ENCODE measurements at regions not wholly inside any gene's neighbourhood (a gene's known extent, or its start where the extent isn't known, plus 50 kb on each side); places are given as distances from the start of the nearest gene placed in this dataset.

DNA sequence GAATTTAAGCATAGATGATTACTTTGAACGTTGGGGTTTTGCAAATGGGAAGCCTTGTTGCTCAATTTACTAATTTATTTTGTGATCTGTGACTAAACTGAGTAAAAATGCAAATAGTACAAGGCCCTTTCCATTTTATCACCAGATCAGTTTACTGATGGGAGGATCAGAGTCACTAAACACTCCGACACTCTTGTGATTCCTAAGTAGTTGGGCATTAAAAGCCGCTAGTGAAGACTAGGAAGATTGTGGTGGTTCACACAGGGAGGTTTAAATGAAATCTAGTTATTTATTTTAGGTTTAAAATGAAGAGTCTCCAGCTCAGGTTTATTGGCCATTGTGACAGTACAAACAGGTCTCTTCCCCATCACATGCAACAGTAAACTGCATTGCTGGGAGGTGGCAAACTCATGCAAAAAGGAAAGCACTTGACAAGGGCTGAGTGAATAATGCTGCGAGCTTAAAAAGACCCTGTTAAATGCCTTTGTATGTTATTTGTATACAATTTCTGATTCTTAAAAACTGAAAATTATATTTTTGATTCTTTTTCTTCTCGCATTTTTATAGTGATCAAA lies 394.8 kb upstream of the FANCL start:
- H3K4me3 ChIP-seq (ENCODE audit: low read depth, low read length) = no peak overlapping the region
- TF ChIP-seq, protein P1, sequence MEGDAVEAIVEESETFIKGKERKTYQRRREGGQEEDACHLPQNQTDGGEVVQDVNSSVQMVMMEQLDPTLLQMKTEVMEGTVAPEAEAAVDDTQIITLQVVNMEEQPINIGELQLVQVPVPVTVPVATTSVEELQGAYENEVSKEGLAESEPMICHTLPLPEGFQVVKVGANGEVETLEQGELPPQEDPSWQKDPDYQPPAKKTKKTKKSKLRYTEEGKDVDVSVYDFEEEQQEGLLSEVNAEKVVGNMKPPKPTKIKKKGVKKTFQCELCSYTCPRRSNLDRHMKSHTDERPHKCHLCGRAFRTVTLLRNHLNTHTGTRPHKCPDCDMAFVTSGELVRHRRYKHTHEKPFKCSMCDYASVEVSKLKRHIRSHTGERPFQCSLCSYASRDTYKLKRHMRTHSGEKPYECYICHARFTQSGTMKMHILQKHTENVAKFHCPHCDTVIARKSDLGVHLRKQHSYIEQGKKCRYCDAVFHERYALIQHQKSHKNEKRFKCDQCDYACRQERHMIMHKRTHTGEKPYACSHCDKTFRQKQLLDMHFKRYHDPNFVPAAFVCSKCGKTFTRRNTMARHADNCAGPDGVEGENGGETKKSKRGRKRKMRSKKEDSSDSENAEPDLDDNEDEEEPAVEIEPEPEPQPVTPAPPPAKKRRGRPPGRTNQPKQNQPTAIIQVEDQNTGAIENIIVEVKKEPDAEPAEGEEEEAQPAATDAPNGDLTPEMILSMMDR (IDR thresholded peaks at IDR 0.05; ENCODE audit: control insufficient read depth, extremely low read depth, insufficient read depth) = no peak
- DNase-seq (ENCODE audit: low read depth) = no peak

GRCh38 chr2:58634653-58635370 lies 393.7 kb upstream of the FANCL start:
- TF ChIP-seq, protein P1 (IDR thresholded peaks at IDR 0.05; ENCODE audit: control insufficient read depth, extremely low read depth, insufficient read depth) = no peak
- DNase-seq (ENCODE audit: low read depth) = no peak
- H3K4me3 ChIP-seq (ENCODE audit: low read depth, low read length) = no peak overlapping the region

- TF ChIP-seq, protein P1 (IDR thresholded peaks at IDR 0.05; ENCODE audit: control insufficient read depth, extremely low read depth, insufficient read depth) = no peak
- DNase-seq (ENCODE audit: low read depth) = no peak
- H3K4me3 ChIP-seq (ENCODE audit: low read depth, low read length) = no peak overlapping the region
These were observed 392.7 kb upstream of the FANCL start for GRCh38 chr2:58633613-58634365.

DNA sequence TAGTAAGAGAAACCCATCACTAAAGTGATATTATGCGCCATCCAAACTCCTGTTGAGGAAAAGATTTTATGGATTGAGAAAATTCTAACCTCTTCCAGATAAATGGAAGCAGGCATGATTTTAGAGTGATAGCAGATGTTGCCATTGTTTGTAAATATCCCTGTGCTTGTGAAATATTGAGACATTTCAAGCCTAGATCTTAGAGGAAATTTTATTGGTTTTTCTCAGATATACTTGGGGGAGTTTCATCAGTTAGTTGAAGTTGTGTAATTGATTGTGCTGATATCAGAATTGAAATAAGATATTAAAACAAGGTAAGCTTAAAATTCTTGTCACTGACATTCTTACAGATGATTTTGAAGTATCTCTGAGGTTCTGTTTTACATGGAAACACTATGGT lies 390.9 kb upstream of the FANCL start:
- DNase-seq (ENCODE audit: low read depth) = no peak
- no peak overlapping the region for H3K4me3 ChIP-seq (ENCODE audit: low read depth, low read length)
- TF ChIP-seq, protein P1 (IDR thresholded peaks at IDR 0.05; ENCODE audit: control insufficient read depth, extremely low read depth, insufficient read depth) = no peak

GRCh38 chr2:58629545-58630119 lies 388.5 kb upstream of the FANCL start:
- no peak for DNase-seq (ENCODE audit: low read depth)
- TF ChIP-seq, protein P1 (IDR thresholded peaks at IDR 0.05; ENCODE audit: control insufficient read depth, extremely low read depth, insufficient read depth) = no peak

DNA sequence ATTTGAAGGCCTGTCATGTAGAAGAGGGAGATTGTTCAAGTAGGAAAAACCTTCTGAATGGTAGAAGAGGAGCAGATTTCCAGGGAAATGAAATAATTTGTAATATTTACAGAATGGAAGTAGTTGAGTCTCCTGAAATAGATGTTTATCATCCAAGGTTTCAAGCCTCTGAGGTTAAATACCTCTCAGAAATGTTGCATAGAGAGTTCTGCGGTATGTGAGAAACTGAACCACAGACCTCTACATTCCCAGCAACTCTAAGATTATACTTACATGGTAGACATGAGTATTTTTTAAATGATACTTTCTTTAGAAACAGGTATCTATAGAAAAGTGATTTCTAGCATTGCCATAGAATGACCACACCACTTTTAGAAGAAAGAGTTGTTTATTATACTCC lies 379.8 kb upstream of the FANCL start:
- H3K4me3 ChIP-seq (ENCODE audit: low read depth, low read length) = no peak overlapping the region
- TF ChIP-seq, protein P1 (IDR thresholded peaks at IDR 0.05; ENCODE audit: control insufficient read depth, extremely low read depth, insufficient read depth) = no peak
- no peak for DNase-seq (ENCODE audit: low read depth)

More at GRCh38 chr2:58629545-58630119, 388.5 kb upstream of the FANCL start:
- no peak overlapping the region for H3K4me3 ChIP-seq (ENCODE audit: low read depth, low read length)
